ENCODE measurements at regions not wholly inside any gene's neighbourhood (a gene's known extent, or its start where the extent isn't known, plus 50 kb on each side); places are given as distances from the start of the nearest gene placed in this dataset.

GRCh38 chr10:55400075-55400849 is 599.2 kb upstream of the PCDH15 start:
- no peak for TF ChIP-seq POLR2A (IDR thresholded peaks at IDR 0.05)
- no peak for TF ChIP-seq CTCF (IDR thresholded peaks at IDR 0.05)
- TF ChIP-seq EP300 (IDR thresholded peaks at IDR 0.05), result no peak
- WGBS, 3 donors, result 46 to 63% (median 49%) methylated on average over 3 of the region's 3 CpGs
- no peaks in the 10 kb centered on the region for H3K9me3 ChIP-seq
- no peak for DNase-seq
- H3K4me1 ChIP-seq (ENCODE audit: insufficient read depth), result no peaks in the 10 kb centered on the region
- no peak overlapping the region for H3K4me3 ChIP-seq
- no peak overlapping the region for H3K27ac ChIP-seq
- intact Hi-C loops (cut with DNase I), result no loop called here
- no peaks in the 10 kb centered on the region for H3K27me3 ChIP-seq
- no peaks in the 10 kb centered on the region for H3K36me3 ChIP-seq

- H3K36me3 ChIP-seq, result no peaks in the 10 kb centered on the region
- H3K27ac ChIP-seq, result no peak overlapping the region
- H3K4me1 ChIP-seq (ENCODE audit: insufficient read depth), result no peaks in the 10 kb centered on the region
- no peak for TF ChIP-seq POLR2A (IDR thresholded peaks at IDR 0.05)
- TF ChIP-seq EP300 (IDR thresholded peaks at IDR 0.05), result no peak
- TF ChIP-seq CTCF (IDR thresholded peaks at IDR 0.05), result no peak
- no peak for DNase-seq
- WGBS, 3 donors, result 10 to 20% (median 13%) methylated on average over 1 of the region's 1 CpG
- no peaks in the 10 kb centered on the region for H3K9me3 ChIP-seq
- no peaks in the 10 kb centered on the region for H3K27me3 ChIP-seq
- H3K4me3 ChIP-seq, result no peak overlapping the region
- intact Hi-C loops (cut with DNase I), result no loop called here
Measured at GRCh38 chr10:55398497-55398882, 597.5 kb upstream of the PCDH15 start.

GRCh38 chr10:55397777-55398496 is 596.9 kb upstream of the PCDH15 start:
- H3K27me3 ChIP-seq, result no peaks in the 10 kb centered on the region
- no peaks in the 10 kb centered on the region for H3K36me3 ChIP-seq
- no peak overlapping the region for H3K27ac ChIP-seq
- H3K9me3 ChIP-seq, result no peaks in the 10 kb centered on the region
- intact Hi-C loops (cut with DNase I), result no loop called here
- H3K4me3 ChIP-seq, result no peak overlapping the region
- H3K4me1 ChIP-seq (ENCODE audit: insufficient read depth), result no peaks in the 10 kb centered on the region
- TF ChIP-seq EP300 (IDR thresholded peaks at IDR 0.05) (no peak), CTCF (IDR thresholded peaks at IDR 0.05) (no peak), POLR2A (IDR thresholded peaks at IDR 0.05) (no peak)
- no peak for DNase-seq
- 86 to 90% (median 90%) methylated on average over 7 of the region's 7 CpGs for WGBS, 3 donors

GRCh38 chr10:55378196-55378595 is 577.2 kb upstream of the PCDH15 start:
- TF ChIP-seq CTCF (IDR thresholded peaks at IDR 0.05), result no peak
- TF ChIP-seq POLR2A (IDR thresholded peaks at IDR 0.05), result no peak
- no peak for TF ChIP-seq EP300 (IDR thresholded peaks at IDR 0.05)
- H3K4me3 ChIP-seq, result no peak overlapping the region
- H3K4me1 ChIP-seq (ENCODE audit: insufficient read depth), result peaks cover 1% of the 10 kb centered on the region
- no peaks in the 10 kb centered on the region for H3K9me3 ChIP-seq
- no peak for DNase-seq
- 33 to 42% (median 34%) methylated on average over 1 of the region's 1 CpG for WGBS, 3 donors
- intact Hi-C loops (cut with DNase I), result no loop called here
- no peaks in the 10 kb centered on the region for H3K36me3 ChIP-seq
- H3K27ac ChIP-seq, result no peak overlapping the region
- no peaks in the 10 kb centered on the region for H3K27me3 ChIP-seq

Data from ovary (tissue), 7 donors.